Mucosa of rectum (tissue), 2 donors: ENCODE measurements at regions not wholly inside any gene's neighbourhood (a gene's known extent, or its start where the extent isn't known, plus 50 kb on each side); places are given as distances from the start of the nearest gene placed in this dataset.
"Not testable (repeated sequence)": the region's sequence is repeated elsewhere in the genome, so short reads cannot be mapped to it uniquely, and the experiment has no call there.

Source experiments
- H3K27ac ChIP-seq, 2 donors: one replicate each; pipeline ENCODE4 v1.7.0; 2013; ENCODE audit warnings: inconsistent platforms in 2 of 2, low read depth in 2 of 2, low read length in 2 of 2
- H3K27me3 ChIP-seq, 2 donors: one replicate each; pipeline ENCODE4 v1.7.0; 2013; ENCODE audit warnings: low read length in 2 of 2; ENCODE audit not compliant: control insufficient read depth in 2 of 2, insufficient read depth in 2 of 2
- H3K36me3 ChIP-seq, 2 donors: one replicate each; pipeline ENCODE4 v1.7.0; 2013; ENCODE audit warnings: low read length in 2 of 2; ENCODE audit not compliant: control insufficient read depth in 2 of 2, insufficient read depth in 2 of 2
- H3K4me1 ChIP-seq, 2 donors: one replicate each; pipeline ENCODE4 v1.7.0; 2013; ENCODE audit warnings: low read length in 2 of 2, mild to moderate bottlenecking in 1 of 2; ENCODE audit not compliant: control insufficient read depth in 2 of 2, insufficient read depth in 2 of 2
- H3K4me3 ChIP-seq, 2 donors: one replicate each; pipeline ENCODE4 v1.7.0; 2013; ENCODE audit warnings: low read length in 2 of 2
- H3K9ac ChIP-seq, 2 donors: one replicate each; pipeline ENCODE4 v1.7.0; 2013; ENCODE audit warnings: low read length in 2 of 2, low read depth in 1 of 2, mild to moderate bottlenecking in 1 of 2
- H3K9me3 ChIP-seq, 2 donors: one replicate each; pipeline ENCODE4 v1.7.0; 2013; ENCODE audit warnings: low read length in 2 of 2; ENCODE audit not compliant: control insufficient read depth in 2 of 2
- donor health status: healthy.
- donor health status: Normal muscosa, but diverticular disease.

DNA sequence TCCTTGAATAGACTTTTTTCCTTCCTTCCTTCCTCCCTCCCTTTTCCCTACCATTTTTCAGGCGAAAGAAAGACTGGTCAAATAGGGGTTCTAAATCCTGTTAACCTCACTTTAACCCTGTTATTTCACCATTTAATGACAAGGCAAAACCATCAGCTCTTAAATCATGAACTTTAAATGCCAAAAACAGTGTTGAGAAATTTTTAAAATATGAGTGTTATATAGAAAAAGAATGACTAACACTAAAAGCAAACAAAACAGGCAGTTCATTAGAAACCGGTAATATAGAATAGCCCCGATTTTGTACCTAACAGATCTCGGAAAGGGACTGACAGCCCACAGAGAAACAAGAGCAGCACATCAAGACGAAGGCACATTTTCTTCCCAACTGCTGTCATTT lies 57.4 kb upstream of the CEP85L start:
- Histone ChIP-seq H3K27ac (peak overlapping the region; percentile 68 to 72), H3K4me3 (peak overlapping the region; percentile 62 to 69), H3K27me3 (no peaks in the 10 kb centered on the region), H3K9ac (peak overlapping the region; percentile 38 to 48), H3K36me3 (no peaks in the 10 kb centered on the region), H3K4me1 (peaks cover 8 to 13% of the 10 kb centered on the region in 2 donors), H3K9me3 (no peaks in the 10 kb centered on the region)

GRCh38 chr6:118708055-118708454 lies 56.7 kb upstream of the CEP85L start:
- no peaks in the 10 kb centered on the region for H3K9me3 ChIP-seq
- H3K27me3 ChIP-seq, result no peaks in the 10 kb centered on the region
- peak overlapping the region in 1 of 2 donors; percentile 68 for H3K27ac ChIP-seq
- peaks cover 8 to 13% of the 10 kb centered on the region in 2 donors for H3K4me1 ChIP-seq
- H3K4me3 ChIP-seq, result peak overlapping the region in 1 of 2 donors; percentile 14
- H3K36me3 ChIP-seq, result no peaks in the 10 kb centered on the region
- no peak overlapping the region for H3K9ac ChIP-seq

GRCh38 chr6:118706702-118707101 lies 55.3 kb upstream of the CEP85L start:
- H3K36me3 ChIP-seq, result no peaks in the 10 kb centered on the region
- peaks cover 8 to 13% of the 10 kb centered on the region in 2 donors for H3K4me1 ChIP-seq
- no peak overlapping the region for H3K9ac ChIP-seq
- H3K4me3 ChIP-seq, result no peak overlapping the region
- no peaks in the 10 kb centered on the region for H3K27me3 ChIP-seq
- H3K9me3 ChIP-seq, result no peaks in the 10 kb centered on the region
- H3K27ac ChIP-seq, result no peak overlapping the region

DNA sequence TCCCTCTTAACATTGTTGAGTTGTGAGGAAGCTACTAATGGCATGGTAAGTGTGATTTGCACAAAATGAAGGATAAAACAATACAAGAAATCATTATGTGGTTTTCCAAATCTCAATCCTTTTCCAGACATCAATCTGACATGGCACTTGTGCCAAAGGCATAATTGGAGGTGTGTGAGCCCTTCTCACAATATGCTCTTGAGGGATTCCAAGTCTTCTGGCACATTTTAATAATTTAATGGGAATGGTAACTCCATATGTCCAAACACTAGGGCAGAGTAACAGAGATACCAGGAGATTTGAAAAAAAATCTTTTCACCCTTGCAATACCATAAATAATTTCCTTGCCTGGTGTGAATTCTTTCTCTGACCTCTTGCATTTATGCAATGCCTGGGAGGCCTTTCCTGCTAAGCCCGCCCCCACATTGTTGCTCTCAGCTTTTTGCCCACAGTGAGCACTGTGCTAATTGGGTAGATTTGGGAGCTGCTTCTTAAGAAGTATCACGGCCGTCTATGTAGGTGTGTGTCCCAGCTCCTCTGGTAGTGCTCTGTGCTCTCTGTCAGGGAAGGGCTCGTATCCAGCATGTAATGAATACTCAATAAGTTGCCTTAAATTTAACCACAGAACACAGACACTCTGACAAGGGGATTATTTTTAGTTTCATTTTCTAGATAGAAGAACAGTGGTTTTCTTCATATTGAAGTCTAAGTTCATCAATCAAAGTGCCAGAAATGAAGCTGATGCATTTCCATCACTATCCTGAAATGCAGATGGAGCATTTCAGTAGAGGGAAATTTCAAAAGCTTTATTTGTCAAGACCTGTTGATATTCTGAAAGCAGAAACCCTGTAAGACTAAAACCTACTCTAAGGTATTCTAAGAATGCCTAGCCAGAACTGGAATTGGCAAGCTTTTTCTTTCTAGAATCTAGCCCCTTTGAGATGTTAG lies 54.4 kb upstream of the CEP85L start:
- no peaks in the 10 kb centered on the region for H3K9me3 ChIP-seq
- H3K4me3 ChIP-seq, result peak overlapping the region in 1 of 2 donors; percentile 45
- no peak overlapping the region for H3K9ac ChIP-seq
- peaks cover 8 to 13% of the 10 kb centered on the region in 2 donors for H3K4me1 ChIP-seq
- H3K27ac ChIP-seq, result peak overlapping the region; percentile 1 to 15
- H3K36me3 ChIP-seq, result no peaks in the 10 kb centered on the region
- no peaks in the 10 kb centered on the region for H3K27me3 ChIP-seq

GRCh38 chr6:118704915-118705314 lies 53.5 kb upstream of the CEP85L start:
- Histone ChIP-seq H3K9me3 (no peaks in the 10 kb centered on the region), H3K27me3 (no peaks in the 10 kb centered on the region), H3K4me3 (no peak overlapping the region), H3K27ac (no peak overlapping the region), H3K36me3 (no peaks in the 10 kb centered on the region), H3K9ac (no peak overlapping the region), H3K4me1 (peaks cover 8 to 9% of the 10 kb centered on the region in 2 donors)

- H3K36me3 ChIP-seq, H3K4me1 ChIP-seq, H3K27ac ChIP-seq, H3K9ac ChIP-seq, H3K27me3 ChIP-seq, H3K4me3 ChIP-seq, H3K9me3 ChIP-seq: not testable (repeated sequence)
Measured at GRCh38 chr6:118701260-118701659, 49.9 kb upstream of the CEP85L start.
